GM12878 (cell line): ENCODE measurements at regions not wholly inside any gene's neighbourhood (a gene's known extent, or its start where the extent isn't known, plus 50 kb on each side); places are given as distances from the start of the nearest gene placed in this dataset.

Experiments
- ATF7 ChIP-seq: fragments of 450-650 bp; IDR thresholded peaks from 2 replicates; pipeline ENCODE4 v1.6.1; 2016; ENCODE audit warnings: low read depth, mild to moderate bottlenecking
- CHD1 ChIP-seq: IDR thresholded peaks from 2 replicates; pipeline ENCODE4 v1.6.1; 2012; ENCODE audit warnings: low read depth, low read length, improper control_type of control experiment
- CREB1 ChIP-seq: IDR thresholded peaks from 2 replicates; pipeline ENCODE4 v1.6.1; 2012; ENCODE audit warnings: low read depth, mild to moderate bottlenecking, inconsistent platforms
- EGR1 ChIP-seq, 2 experiments: IDR thresholded peaks; 1 replicate in 1 of 2; 2 replicates in 1 of 2; pipeline ENCODE4 v1.6.1; 2011 to 2012; ENCODE audit warnings: low read depth in 2 of 2, low read length in 2 of 2, borderline replicate concordance in 1 of 2, mild to moderate bottlenecking in 1 of 2, moderate library complexity in 1 of 2
- GATAD2B ChIP-seq: fragments of 450-650 bp; conservative IDR thresholded peaks from 2 replicates; pipeline ENCODE4 v1.6.1; 2017; ENCODE audit warnings: low read depth, mild to moderate bottlenecking, moderate library complexity
- HDAC6 ChIP-seq: fragments of 200-600 bp; sonication (generic); IDR thresholded peaks from one replicate; pipeline ENCODE4 v1.8.0; 2017; ENCODE audit warnings: antibody characterized with exemption; ENCODE audit not compliant: unreplicated experiment
- POLR2AphosphoS5 ChIP-seq: IDR thresholded peaks from 2 replicates; pipeline ENCODE4 v1.6.1; 2011; ENCODE audit warnings: mild to moderate bottlenecking, low read length, inconsistent platforms
- SIX5 ChIP-seq: IDR thresholded peaks from 2 replicates; pipeline ENCODE4 v1.6.1; 2011; ENCODE audit warnings: mild to moderate bottlenecking, low read depth, low read length, moderate library complexity; ENCODE audit not compliant: severe bottlenecking
- SREBF1 ChIP-seq: IDR thresholded peaks from 2 replicates; pipeline ENCODE4 v1.6.1; 2012; ENCODE audit warnings: mild to moderate bottlenecking, low read length
- TBL1XR1 ChIP-seq: IDR thresholded peaks from 2 replicates; pipeline ENCODE4 v1.6.1; 2012; ENCODE audit warnings: low read depth, low read length, improper control_type of control experiment
- TF ChIP-seq, protein P1 (sequence below), 3 experiments: IDR thresholded peaks in 2 of 3; conservative IDR thresholded peaks in 1 of 3; 2 replicates each; pipeline ENCODE4 v1.5.1; 2011; ENCODE audit warnings: low read depth in 3 of 3, low read length in 3 of 3, mild to moderate bottlenecking in 3 of 3, control low read depth in 2 of 3, moderate library complexity in 2 of 3, inconsistent platforms in 1 of 3, mixed read lengths in 1 of 3; ENCODE audit not compliant: control insufficient read depth in 2 of 3, insufficient read depth in 1 of 3; ENCODE audit errors: extremely low read depth in 1 of 3
- TF ChIP-seq, protein P2 (sequence below): IDR thresholded peaks from 2 replicates; pipeline ENCODE4 v1.6.1; 2011; ENCODE audit warnings: low read depth, low read length, improper control_type of control experiment, borderline replicate concordance

DNA sequence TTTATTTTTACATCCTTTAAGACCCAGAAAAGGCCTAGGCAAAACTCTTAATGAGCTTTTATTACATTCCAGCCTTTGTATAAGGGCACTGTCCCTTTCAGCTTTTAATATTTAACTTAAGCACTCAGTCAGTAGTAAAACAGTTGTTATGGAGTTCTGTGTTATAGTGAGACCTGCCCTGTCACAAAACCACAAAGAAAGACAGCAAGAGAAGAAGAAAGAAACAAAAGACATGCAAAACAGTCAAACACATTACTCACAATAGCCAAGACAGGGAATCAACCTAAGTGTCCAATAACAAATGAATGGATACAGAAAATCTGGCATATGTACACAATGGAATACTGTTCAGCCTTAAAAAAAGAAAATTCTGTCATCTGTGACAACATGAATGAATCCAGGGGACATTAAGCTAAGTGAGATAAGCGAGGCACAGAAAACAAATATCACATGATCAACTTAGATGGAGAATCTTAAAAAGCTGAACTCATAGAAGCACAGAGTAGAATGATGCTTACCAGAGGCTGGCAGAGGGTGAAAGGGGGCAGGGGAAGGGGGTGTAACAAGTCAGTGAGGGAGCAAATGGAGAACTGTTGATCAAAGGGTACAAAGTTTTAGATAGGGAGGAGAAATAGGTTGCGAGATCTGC, 63.8 kb upstream of the CCNG1 start:
- no peak for TF ChIP-seq CREB1
- TF ChIP-seq POLR2AphosphoS5 = no peak
- TF ChIP-seq HDAC6 = no peak
- TF ChIP-seq, protein P1, sequence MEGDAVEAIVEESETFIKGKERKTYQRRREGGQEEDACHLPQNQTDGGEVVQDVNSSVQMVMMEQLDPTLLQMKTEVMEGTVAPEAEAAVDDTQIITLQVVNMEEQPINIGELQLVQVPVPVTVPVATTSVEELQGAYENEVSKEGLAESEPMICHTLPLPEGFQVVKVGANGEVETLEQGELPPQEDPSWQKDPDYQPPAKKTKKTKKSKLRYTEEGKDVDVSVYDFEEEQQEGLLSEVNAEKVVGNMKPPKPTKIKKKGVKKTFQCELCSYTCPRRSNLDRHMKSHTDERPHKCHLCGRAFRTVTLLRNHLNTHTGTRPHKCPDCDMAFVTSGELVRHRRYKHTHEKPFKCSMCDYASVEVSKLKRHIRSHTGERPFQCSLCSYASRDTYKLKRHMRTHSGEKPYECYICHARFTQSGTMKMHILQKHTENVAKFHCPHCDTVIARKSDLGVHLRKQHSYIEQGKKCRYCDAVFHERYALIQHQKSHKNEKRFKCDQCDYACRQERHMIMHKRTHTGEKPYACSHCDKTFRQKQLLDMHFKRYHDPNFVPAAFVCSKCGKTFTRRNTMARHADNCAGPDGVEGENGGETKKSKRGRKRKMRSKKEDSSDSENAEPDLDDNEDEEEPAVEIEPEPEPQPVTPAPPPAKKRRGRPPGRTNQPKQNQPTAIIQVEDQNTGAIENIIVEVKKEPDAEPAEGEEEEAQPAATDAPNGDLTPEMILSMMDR (IDR thresholded peaks at IDR 0.05 in 2 of 3, conservative IDR thresholded peaks at IDR 0.05 in 1 of 3; ENCODE audit: control insufficient read depth in 2 of 3, extremely low read depth in 1 of 3, insufficient read depth in 1 of 3, low read depth in 3 of 3, low read length in 3 of 3) = no peak
- TF ChIP-seq GATAD2B = no peak
- no peak for TF ChIP-seq CHD1
- TF ChIP-seq EGR1 (IDR thresholded peaks at IDR 0.05; ENCODE audit: borderline replicate concordance in 1 of 2, low read depth in 2 of 2, low read length in 2 of 2) = no peak
- TF ChIP-seq ATF7 = no peak
- TF ChIP-seq, protein P2, sequence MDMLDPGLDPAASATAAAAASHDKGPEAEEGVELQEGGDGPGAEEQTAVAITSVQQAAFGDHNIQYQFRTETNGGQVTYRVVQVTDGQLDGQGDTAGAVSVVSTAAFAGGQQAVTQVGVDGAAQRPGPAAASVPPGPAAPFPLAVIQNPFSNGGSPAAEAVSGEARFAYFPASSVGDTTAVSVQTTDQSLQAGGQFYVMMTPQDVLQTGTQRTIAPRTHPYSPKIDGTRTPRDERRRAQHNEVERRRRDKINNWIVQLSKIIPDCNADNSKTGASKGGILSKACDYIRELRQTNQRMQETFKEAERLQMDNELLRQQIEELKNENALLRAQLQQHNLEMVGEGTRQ = no peak
- TF ChIP-seq TBL1XR1 = no peak
- no peak for TF ChIP-seq SIX5
- TF ChIP-seq SREBF1 = no peak
